SK-N-MC (cell line): ENCODE measurements at regions not wholly inside any gene's neighbourhood (a gene's known extent, or its start where the extent isn't known, plus 50 kb on each side); places are given as distances from the start of the nearest gene placed in this dataset.
A peak's percentile ranks its signal among the peaks of the same experiment; 100 is the strongest.
"Not testable (repeated sequence)": the region's sequence is repeated elsewhere in the genome, so short reads cannot be mapped to it uniquely, and the experiment has no call there.

ENCODE experiments used
- DNase-seq: peaks from one replicate; pipeline ENCODE4 v3.0.0-alpha.2; 2011; ENCODE audit warnings: low read depth, low spot score
- H3K27ac ChIP-seq: fragments of 200-600 bp; sonication (generic); 2 replicates; pipeline ENCODE4 v1.5.1; 2016; ENCODE audit warnings: mixed run types
- H3K36me3 ChIP-seq: fragments of 200-600 bp; sonication (generic); 2 replicates; pipeline ENCODE4 v1.6.1; 2017; ENCODE audit warnings: antibody characterized with exemption, low read length, mixed read lengths; ENCODE audit not compliant: insufficient read depth
- H3K4me3 ChIP-seq: fragments of 200-600 bp; sonication (generic); 2 replicates; pipeline ENCODE4 v1.5.1; 2016
- H3K9ac ChIP-seq: fragments of 200-600 bp; sonication (generic); 2 replicates; pipeline ENCODE4 v1.8.0; 2017; ENCODE audit warnings: mixed run types, mixed read lengths; ENCODE audit not compliant: insufficient read length
- H3K9me3 ChIP-seq: fragments of 200-600 bp; sonication (generic); 2 replicates; pipeline ENCODE4 v1.6.1; 2017; ENCODE audit warnings: low read depth, mild to moderate bottlenecking, antibody characterized with exemption, low read length, moderate library complexity, mixed read lengths

GRCh38 chr15:32536507-32537172 lies 56.6 kb upstream of the GOLGA8N start:
- peak overlapping the region; percentile 73 for H3K4me3 ChIP-seq
- H3K9me3 ChIP-seq, H3K27ac ChIP-seq, H3K36me3 ChIP-seq, DNase-seq, H3K9ac ChIP-seq: not testable (repeated sequence)

DNA sequence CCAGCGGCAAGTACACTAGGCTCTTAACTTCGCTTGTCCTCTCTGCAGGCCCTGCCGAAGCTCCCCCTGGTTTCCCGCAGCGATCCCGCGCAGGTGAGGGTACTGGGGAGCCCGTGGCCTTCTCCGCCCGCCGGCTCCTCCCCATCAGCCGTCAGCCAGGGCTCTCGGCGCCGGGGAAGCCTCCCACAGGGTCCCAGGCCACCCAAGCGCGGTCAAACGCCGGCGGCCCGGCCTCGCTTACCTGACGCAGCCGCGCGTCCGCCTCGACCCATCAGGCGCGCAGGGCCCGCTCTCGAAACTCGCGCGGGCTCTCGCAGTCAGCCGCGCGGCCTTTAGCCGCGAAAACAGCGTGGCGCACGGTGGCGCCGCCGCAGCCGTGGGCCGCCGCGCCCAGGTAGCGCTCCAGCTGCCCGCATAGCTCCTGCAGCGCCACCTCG lies 57.2 kb upstream of the GOLGA8N start:
- not testable (repeated sequence) for DNase-seq, H3K36me3 ChIP-seq, H3K9me3 ChIP-seq, H3K4me3 ChIP-seq, H3K27ac ChIP-seq, H3K9ac ChIP-seq

DNA sequence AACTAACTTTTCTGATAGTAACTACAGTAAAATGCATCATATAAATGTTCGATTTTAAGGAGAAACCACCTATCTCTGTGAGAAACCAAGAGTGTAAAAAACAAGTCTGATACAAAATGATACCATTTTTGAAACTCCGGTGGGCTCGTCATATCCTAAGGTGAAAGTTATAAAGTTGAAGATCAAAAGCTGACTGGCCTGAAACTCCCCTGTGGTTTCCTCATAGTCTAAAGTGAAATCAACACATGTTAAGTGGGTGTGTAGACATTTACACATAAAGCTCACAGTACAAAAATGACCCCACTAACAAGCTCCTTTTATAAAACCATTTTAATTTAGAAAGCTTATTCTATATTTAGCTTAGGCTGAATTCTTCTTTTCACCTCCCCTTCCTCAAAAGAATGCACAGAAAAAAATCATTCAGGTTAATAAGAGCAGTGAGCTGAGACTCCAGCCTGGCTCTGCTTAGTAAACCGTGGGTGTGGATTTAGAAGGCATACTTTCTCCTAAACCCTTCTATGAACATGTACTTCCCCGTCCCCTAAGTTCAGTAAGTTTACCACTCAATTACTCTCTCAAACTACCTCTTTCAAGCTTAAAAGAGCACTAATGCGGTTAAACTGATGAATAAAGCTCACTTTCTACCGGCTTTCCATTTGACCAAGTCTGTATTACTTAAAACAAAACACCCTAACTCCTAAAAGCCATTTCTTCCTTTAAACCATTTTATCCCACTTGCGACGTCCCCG lies 57.9 kb upstream of the GOLGA8N start:
- not testable (repeated sequence) for DNase-seq, H3K27ac ChIP-seq, H3K4me3 ChIP-seq, H3K9me3 ChIP-seq, H3K36me3 ChIP-seq, H3K9ac ChIP-seq

DNA sequence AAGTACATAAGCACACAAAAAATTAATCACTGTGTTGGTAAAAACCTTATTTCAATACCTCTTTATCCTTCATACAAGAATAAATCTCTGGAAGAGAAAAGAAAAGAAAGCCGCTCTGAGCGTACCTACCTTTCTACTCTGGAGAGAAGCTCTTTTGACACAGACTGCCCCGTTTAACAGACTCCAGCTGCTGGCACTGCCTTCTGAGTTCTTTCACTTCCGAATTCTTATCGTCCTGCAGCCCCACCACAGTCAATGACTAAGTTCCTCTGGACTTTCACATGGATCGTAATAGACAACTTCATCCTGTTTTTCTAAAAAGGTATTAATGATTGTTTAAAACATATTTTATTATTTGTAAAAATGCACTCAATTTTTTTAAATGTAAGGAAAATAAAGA lies 67.5 kb upstream of the GOLGA8O start:
- H3K9ac ChIP-seq, H3K27ac ChIP-seq, H3K9me3 ChIP-seq, DNase-seq, H3K36me3 ChIP-seq, H3K4me3 ChIP-seq: not testable (repeated sequence)

- not testable (repeated sequence) for H3K27ac ChIP-seq, H3K9me3 ChIP-seq, DNase-seq, H3K9ac ChIP-seq, H3K36me3 ChIP-seq, H3K4me3 ChIP-seq
Measured at GRCh38 chr15:32522421-32522820, 67.0 kb upstream of the GOLGA8O start.

- not testable (repeated sequence) for H3K4me3 ChIP-seq, H3K9me3 ChIP-seq, H3K27ac ChIP-seq, H3K36me3 ChIP-seq, H3K9ac ChIP-seq, DNase-seq
Measured at GRCh38 chr15:32518976-32519375, 63.5 kb upstream of the GOLGA8O start.

GRCh38 chr15:32518013-32518412 lies 62.6 kb upstream of the GOLGA8O start:
- H3K27ac ChIP-seq, H3K36me3 ChIP-seq, H3K4me3 ChIP-seq, H3K9me3 ChIP-seq, H3K9ac ChIP-seq, DNase-seq: not testable (repeated sequence)

GRCh38 chr15:32516954-32517353 lies 61.5 kb upstream of the GOLGA8O start:
- not testable (repeated sequence) for H3K36me3 ChIP-seq, H3K4me3 ChIP-seq, H3K9ac ChIP-seq, DNase-seq, H3K9me3 ChIP-seq, H3K27ac ChIP-seq

GRCh38 chr15:32513378-32513777 lies 57.9 kb upstream of the GOLGA8O start:
- not testable (repeated sequence) for H3K9me3 ChIP-seq, H3K9ac ChIP-seq, DNase-seq, H3K4me3 ChIP-seq, H3K27ac ChIP-seq, H3K36me3 ChIP-seq

DNA sequence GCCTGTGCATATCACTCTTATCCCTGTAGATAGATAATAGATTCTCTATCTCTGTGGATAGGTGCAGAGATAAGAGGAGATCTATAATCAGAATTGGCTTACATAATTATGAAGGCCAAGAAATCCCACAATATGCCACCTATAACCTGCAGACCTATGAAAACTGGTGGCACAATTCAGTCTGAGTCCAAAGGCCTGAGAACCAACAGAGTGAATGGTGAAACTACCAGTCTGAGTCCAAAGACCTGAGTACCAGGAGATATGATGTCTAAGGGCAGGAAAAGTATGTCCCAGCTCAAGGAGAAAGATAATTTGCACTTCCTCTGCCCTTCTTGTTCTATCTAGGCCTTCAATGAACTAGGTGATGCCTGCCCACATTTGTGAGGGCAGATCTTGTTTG lies 54.6 kb upstream of the GOLGA8O start:
- DNase-seq, H3K36me3 ChIP-seq: not testable (repeated sequence)

GRCh38 chr15:32508081-32508480 lies 52.6 kb upstream of the GOLGA8O start:
- H3K4me3 ChIP-seq, H3K9ac ChIP-seq, H3K27ac ChIP-seq, H3K9me3 ChIP-seq, H3K36me3 ChIP-seq, DNase-seq: not testable (repeated sequence)

More for the DNA sequence above, 54.6 kb upstream of the GOLGA8O start:
- not testable (repeated sequence) for H3K4me3 ChIP-seq, H3K9ac ChIP-seq, H3K9me3 ChIP-seq, H3K27ac ChIP-seq

DNA sequence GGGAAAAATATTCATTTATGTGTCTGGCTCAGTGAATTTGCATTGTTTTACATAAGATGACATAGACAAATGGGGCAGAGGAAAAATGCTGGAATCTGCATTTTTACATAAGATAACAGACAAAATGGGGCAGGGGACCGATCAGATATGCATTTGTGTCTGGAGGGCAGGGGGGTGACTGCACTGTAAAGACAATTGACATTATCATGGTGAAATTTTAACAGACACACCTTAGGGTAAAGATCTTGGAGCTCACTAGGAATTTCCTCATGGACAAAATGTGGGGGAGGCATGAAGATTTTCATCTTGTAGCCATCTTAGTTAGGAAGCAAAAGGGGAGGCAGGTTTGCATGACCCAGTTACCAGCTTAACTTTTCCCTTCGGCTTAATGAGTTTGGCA lies 51.4 kb upstream of the GOLGA8O start:
- H3K36me3 ChIP-seq, H3K4me3 ChIP-seq, DNase-seq, H3K9ac ChIP-seq, H3K27ac ChIP-seq, H3K9me3 ChIP-seq: not testable (repeated sequence)

GRCh38 chr15:32505633-32506032 lies 50.2 kb upstream of the GOLGA8O start:
- not testable (repeated sequence) for DNase-seq, H3K36me3 ChIP-seq, H3K4me3 ChIP-seq, H3K27ac ChIP-seq, H3K9ac ChIP-seq, H3K9me3 ChIP-seq
